Lower lobe of right lung (tissue), 2 donors: ENCODE measurements at regions not wholly inside any gene's neighbourhood (a gene's known extent, or its start where the extent isn't known, plus 50 kb on each side); places are given as distances from the start of the nearest gene placed in this dataset.

Source experiments
- ATAC-seq, 2 donors: fragments of 200-7000 bp; cut with Tn5 transposase; one replicate each; pipeline ENCODE4 v1.9.1; 2020 to 2022; ENCODE audit warnings: mild to moderate bottlenecking in 2 of 2, moderate library complexity in 2 of 2
- DNase-seq: peaks from one replicate; pipeline ENCODE4 v3.0.0-alpha.2; 2020
- H3K27ac ChIP-seq: fragments of 200-600 bp; one replicate; pipeline ENCODE4 v1.8.0; 2022
- H3K27me3 ChIP-seq: fragments of 200-600 bp; one replicate; pipeline ENCODE4 v1.8.0; 2022; ENCODE audit warnings: low read depth
- H3K36me3 ChIP-seq: fragments of 200-600 bp; one replicate; pipeline ENCODE4 v1.8.0; 2022; ENCODE audit warnings: mild to moderate bottlenecking
- H3K4me1 ChIP-seq: fragments of 200-600 bp; one replicate; pipeline ENCODE4 v1.8.0; 2022
- H3K4me3 ChIP-seq: fragments of 200-600 bp; one replicate; pipeline ENCODE4 v1.8.0; 2022; ENCODE audit warnings: mild to moderate bottlenecking
- H3K9me3 ChIP-seq: fragments of 200-600 bp; one replicate; pipeline ENCODE4 v1.8.0; 2022
- CTCF ChIP-seq: fragments of 200-600 bp; IDR thresholded peaks from one replicate; pipeline ENCODE4 v1.8.0; 2022; ENCODE audit warnings: antibody characterized with exemption, mild to moderate bottlenecking
- intact Hi-C: fragments of 100-400 bp; cut with DNase I; formaldehyde crosslinking; loops from one replicate; pipeline ENCODE4 v1.11.0; 2022
- donor health status: DM: no; HTN: yes; CAD: no; lungs with severe emphysema.

- Histone ChIP-seq H3K27me3 (peaks cover 4% of the 10 kb centered on the region), H3K36me3 (no peaks in the 10 kb centered on the region), H3K4me1 (no peaks in the 10 kb centered on the region), H3K4me3 (no peak overlapping the region), H3K9me3 (no peaks in the 10 kb centered on the region), H3K27ac (no peak overlapping the region)
- intact Hi-C loops: no loop called here
- ATAC-seq (no peak), DNase-seq (no peak)
- no peak for TF ChIP-seq CTCF
These were observed 87.3 kb upstream of the SFMBT2 start for GRCh38 chr10:7498111-7498510.

GRCh38 chr10:7493996-7494395 is 83.2 kb upstream of the SFMBT2 start:
- no peak overlapping the region for H3K4me3 ChIP-seq
- no peak overlapping the region for H3K27ac ChIP-seq
- no peak for TF ChIP-seq CTCF
- no peaks in the 10 kb centered on the region for H3K4me1 ChIP-seq
- ATAC-seq (no peak), DNase-seq (no peak)
- H3K36me3 ChIP-seq: no peaks in the 10 kb centered on the region
- intact Hi-C loops: no loop called here
- H3K9me3 ChIP-seq: no peaks in the 10 kb centered on the region
- H3K27me3 ChIP-seq: peaks cover 4% of the 10 kb centered on the region

- Histone ChIP-seq H3K4me3 (no peak overlapping the region), H3K36me3 (no peaks in the 10 kb centered on the region), H3K27me3 (peaks cover 4% of the 10 kb centered on the region), H3K27ac (no peak overlapping the region), H3K4me1 (no peaks in the 10 kb centered on the region), H3K9me3 (no peaks in the 10 kb centered on the region)
- TF ChIP-seq CTCF: no peak
- no peak for DNase-seq
- intact Hi-C loops: no loop called here
- peak in 1 of 2 donors; percentile 45 for ATAC-seq
These were observed 81.8 kb upstream of the SFMBT2 start for GRCh38 chr10:7492660-7493046.

GRCh38 chr10:7491949-7492659 is 81.3 kb upstream of the SFMBT2 start:
- peaks cover 4% of the 10 kb centered on the region for H3K27me3 ChIP-seq

GRCh38 chr10:7491230-7491629 is 80.4 kb upstream of the SFMBT2 start:
- DNase-seq (no peak), ATAC-seq (no peak)
- Histone ChIP-seq H3K27ac (no peak overlapping the region), H3K36me3 (no peaks in the 10 kb centered on the region), H3K27me3 (peaks cover 5% of the 10 kb centered on the region), H3K9me3 (no peaks in the 10 kb centered on the region), H3K4me1 (no peaks in the 10 kb centered on the region), H3K4me3 (no peak overlapping the region)
- intact Hi-C loops: no loop called here
- no peak for TF ChIP-seq CTCF

More at GRCh38 chr10:7491949-7492659, 81.3 kb upstream of the SFMBT2 start:
- ATAC-seq: no peak
- no peak for DNase-seq
- Histone ChIP-seq H3K27ac (no peak overlapping the region), H3K36me3 (no peaks in the 10 kb centered on the region), H3K9me3 (no peaks in the 10 kb centered on the region), H3K4me1 (no peaks in the 10 kb centered on the region), H3K4me3 (no peak overlapping the region)
- TF ChIP-seq CTCF: no peak
- intact Hi-C loops: no loop called here
